CD1c-positive myeloid dendritic cell (primary cell): ENCODE measurements at regions not wholly inside any gene's neighbourhood (a gene's known extent, or its start where the extent isn't known, plus 50 kb on each side); places are given as distances from the start of the nearest gene placed in this dataset.

Source experiments
- DNase-seq: peaks from one replicate; pipeline ENCODE4 v3.0.0-alpha.2; 2016; ENCODE audit errors: extremely low spot score

GRCh38 chr13:74794582-74794981 is 660.4 kb upstream of the KLF12 start:
- no peak for DNase-seq

- no peak for DNase-seq
Measured at GRCh38 chr13:74794147-74794546, 659.9 kb upstream of the KLF12 start.

DNA sequence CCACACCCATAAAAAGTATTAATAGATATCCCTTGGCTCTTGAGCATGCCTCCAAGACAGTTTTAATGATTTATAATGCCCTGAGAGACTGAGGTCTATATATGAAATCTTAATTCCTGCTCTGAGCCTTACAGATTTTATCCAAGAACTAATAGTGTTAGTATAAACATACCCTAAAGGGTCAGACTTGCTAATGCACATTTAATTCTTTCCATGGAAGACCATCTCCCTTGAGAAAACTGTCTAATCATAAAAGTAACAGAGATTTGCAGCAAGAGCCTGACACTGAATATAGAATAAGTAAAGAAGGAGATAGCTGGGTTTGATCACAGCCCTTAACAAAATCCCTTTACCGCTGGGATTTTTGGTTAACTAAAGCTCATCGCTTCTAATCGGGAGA is 650.8 kb upstream of the KLF12 start:
- DNase-seq: no peak

DNA sequence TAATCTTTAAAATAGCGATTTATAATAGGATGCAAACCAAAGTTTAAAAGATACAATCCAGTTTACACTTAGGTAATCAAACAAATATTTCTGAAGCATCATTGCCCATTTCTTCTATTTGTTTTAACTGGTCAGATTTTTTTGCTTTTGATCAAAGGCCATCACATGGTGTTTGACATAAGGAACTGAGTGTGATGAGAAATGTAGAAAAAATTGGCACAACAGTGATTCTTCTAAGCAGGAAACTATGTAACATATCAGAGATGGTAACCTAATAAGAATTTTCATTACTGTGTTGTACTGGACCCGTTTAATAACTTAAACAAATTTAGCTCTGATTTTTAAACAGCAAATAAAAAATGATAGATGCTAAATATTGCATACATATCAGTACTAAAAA is 644.7 kb upstream of the KLF12 start:
- DNase-seq: no peak

DNA sequence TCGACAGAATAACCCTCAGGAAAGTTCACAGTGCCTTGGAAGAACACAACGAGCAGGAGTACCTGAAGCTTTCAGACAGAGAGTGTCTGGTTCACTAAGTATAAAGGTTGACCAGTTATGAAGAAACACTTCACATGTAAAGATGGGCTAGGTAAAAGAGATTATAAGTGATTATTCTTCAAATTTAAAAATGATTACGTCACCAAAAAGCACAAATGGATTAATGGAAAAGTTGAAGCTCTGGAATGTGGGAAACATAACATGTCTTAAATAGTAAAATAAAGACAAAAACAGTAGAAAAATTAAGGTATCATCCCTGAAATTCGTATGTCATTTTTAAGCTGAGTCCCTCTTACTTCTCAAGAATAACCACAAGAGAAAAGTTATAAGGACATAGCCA is 643.9 kb upstream of the KLF12 start:
- no peak for DNase-seq

DNA sequence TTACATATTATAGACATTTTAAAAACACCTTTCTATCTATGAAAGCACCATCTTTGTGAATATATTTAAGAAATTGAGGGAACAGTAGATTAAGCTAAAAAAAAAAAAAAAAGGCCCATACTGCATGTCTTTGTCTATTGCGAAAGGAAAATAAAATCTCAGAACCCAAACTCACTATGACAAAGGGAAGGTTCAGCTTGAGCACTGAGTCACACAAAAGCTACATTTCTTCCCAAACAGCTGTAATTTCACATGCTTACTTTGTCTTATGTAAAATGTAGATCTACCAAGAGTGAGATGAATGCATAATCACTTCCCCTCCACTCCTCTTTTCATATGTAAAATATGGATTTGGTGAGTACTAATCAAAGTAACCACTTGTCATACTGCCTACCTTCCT is 640.1 kb upstream of the KLF12 start:
- no peak for DNase-seq

- no peak for DNase-seq
Measured at GRCh38 chr13:74773248-74773647, 639.0 kb upstream of the KLF12 start.

- no peak for DNase-seq
Measured at GRCh38 chr13:74771964-74772363, 637.8 kb upstream of the KLF12 start.

GRCh38 chr13:74770361-74770760 is 636.2 kb upstream of the KLF12 start:
- DNase-seq: no peak

DNA sequence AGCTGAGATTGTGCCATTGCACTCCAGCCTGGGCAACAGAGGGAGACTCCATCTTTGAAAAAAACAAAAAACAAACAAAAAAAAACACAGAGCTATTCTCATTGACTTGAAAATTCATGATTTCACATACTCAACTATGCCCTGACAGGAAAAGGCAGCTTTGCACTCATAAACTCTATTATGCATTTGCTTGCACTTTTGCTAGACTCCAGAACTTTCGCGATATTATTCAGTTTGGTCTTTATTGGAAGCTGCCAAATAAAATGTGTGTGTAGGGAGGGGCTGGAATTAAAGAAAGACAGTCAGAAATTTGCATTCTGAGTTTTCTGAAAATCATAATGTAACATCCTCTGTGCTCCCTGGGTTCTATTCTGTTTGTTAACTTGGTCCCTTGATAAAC is 635.1 kb upstream of the KLF12 start:
- DNase-seq: no peak

- no peak for DNase-seq
Measured at GRCh38 chr13:74768521-74769085, 634.4 kb upstream of the KLF12 start.

DNA sequence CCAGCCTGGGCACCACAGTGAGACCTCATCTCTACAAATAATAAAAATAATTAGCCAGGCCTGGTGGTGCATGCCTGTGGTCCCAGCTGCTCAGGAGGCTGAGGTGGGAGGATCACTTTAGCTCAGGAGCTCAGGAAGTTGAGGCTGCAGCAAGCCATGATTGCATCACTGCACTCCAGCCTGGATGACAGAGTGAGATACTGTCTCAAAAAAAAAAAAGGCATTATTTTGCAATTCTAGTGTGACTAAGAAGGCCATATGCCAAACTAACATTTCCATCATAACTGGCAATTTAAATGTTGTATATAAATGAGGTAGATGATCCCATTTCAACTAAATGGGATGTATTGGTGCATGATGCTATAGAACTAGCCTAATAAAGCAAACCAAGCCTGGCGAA is 632.8 kb upstream of the KLF12 start:
- no peak for DNase-seq

- no peak for DNase-seq
Measured at GRCh38 chr13:74765955-74766354, 631.8 kb upstream of the KLF12 start.

GRCh38 chr13:74761801-74762757 is 627.9 kb upstream of the KLF12 start:
- no peak for DNase-seq

GRCh38 chr13:74758188-74758587 is 624.0 kb upstream of the KLF12 start:
- DNase-seq: no peak

GRCh38 chr13:74755065-74755464 is 620.9 kb upstream of the KLF12 start:
- no peak for DNase-seq

GRCh38 chr13:74751739-74752138 is 617.5 kb upstream of the KLF12 start:
- DNase-seq: no peak

GRCh38 chr13:74747186-74747955 is 613.2 kb upstream of the KLF12 start:
- DNase-seq: no peak

- no peak for DNase-seq
Measured at GRCh38 chr13:74743992-74744391, 609.8 kb upstream of the KLF12 start.

- no peak for DNase-seq
Measured at GRCh38 chr13:74741732-74742131, 607.5 kb upstream of the KLF12 start.

- no peak for DNase-seq
Measured at GRCh38 chr13:74732736-74733385, 598.7 kb upstream of the KLF12 start.

GRCh38 chr13:74731731-74732130 is 597.5 kb upstream of the KLF12 start:
- DNase-seq: no peak
